ENCODE measurements at regions not wholly inside any gene's neighbourhood (a gene's known extent, or its start where the extent isn't known, plus 50 kb on each side); places are given as distances from the start of the nearest gene placed in this dataset.

DNA sequence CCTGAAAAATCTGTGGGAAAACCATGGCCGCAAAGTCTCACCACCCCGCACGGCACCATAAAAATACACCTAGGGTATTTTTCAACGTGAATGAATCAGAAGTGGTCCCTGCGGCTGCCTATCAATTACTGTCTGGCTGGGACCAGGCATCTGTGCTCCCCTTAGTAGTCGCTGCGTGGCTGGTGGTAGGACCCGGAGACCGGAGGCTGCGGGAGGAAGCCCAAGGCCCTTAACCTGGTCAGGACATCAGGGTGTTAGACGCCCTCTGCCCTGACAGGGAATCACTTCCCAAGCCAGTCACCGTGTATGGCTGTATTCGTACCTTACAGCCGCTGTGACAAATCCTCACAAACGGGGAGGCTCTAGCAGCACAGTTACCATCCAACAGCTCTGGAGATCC is 141.5 kb upstream of the PPP2R2D start:
- intact Hi-C loops (cut with micrococcal nuclease; ENCODE audit: unreplicated experiment), result no loop called here
- CTCF ChIA-PET, result no interaction called here
- H3K27me3 Mint-ChIP-seq (ENCODE audit: unreplicated experiment), result peaks cover 37% of the 10 kb centered on the region
- peaks cover 8% of the 10 kb centered on the region for H3K4me1 Mint-ChIP-seq (ENCODE audit: low read depth, unreplicated experiment)
- no peaks in the 10 kb centered on the region for H3K9me3 Mint-ChIP-seq (ENCODE audit: low read depth, unreplicated experiment)
- TF ChIP-seq, protein P1, sequence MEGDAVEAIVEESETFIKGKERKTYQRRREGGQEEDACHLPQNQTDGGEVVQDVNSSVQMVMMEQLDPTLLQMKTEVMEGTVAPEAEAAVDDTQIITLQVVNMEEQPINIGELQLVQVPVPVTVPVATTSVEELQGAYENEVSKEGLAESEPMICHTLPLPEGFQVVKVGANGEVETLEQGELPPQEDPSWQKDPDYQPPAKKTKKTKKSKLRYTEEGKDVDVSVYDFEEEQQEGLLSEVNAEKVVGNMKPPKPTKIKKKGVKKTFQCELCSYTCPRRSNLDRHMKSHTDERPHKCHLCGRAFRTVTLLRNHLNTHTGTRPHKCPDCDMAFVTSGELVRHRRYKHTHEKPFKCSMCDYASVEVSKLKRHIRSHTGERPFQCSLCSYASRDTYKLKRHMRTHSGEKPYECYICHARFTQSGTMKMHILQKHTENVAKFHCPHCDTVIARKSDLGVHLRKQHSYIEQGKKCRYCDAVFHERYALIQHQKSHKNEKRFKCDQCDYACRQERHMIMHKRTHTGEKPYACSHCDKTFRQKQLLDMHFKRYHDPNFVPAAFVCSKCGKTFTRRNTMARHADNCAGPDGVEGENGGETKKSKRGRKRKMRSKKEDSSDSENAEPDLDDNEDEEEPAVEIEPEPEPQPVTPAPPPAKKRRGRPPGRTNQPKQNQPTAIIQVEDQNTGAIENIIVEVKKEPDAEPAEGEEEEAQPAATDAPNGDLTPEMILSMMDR (IDR thresholded peaks at IDR 0.05; ENCODE audit: unreplicated experiment), result no peak
- no peak for DNase-seq
- BruUV-seq (replicated peaks), result no TSS peak
- H3K4me3 Mint-ChIP-seq (ENCODE audit: low read depth, unreplicated experiment), result no peak overlapping the region
- no peaks in the 10 kb centered on the region for H3K36me3 Mint-ChIP-seq (ENCODE audit: insufficient read depth, unreplicated experiment)
- H3K27ac Mint-ChIP-seq (ENCODE audit: unreplicated experiment), result no peak overlapping the region

DNA sequence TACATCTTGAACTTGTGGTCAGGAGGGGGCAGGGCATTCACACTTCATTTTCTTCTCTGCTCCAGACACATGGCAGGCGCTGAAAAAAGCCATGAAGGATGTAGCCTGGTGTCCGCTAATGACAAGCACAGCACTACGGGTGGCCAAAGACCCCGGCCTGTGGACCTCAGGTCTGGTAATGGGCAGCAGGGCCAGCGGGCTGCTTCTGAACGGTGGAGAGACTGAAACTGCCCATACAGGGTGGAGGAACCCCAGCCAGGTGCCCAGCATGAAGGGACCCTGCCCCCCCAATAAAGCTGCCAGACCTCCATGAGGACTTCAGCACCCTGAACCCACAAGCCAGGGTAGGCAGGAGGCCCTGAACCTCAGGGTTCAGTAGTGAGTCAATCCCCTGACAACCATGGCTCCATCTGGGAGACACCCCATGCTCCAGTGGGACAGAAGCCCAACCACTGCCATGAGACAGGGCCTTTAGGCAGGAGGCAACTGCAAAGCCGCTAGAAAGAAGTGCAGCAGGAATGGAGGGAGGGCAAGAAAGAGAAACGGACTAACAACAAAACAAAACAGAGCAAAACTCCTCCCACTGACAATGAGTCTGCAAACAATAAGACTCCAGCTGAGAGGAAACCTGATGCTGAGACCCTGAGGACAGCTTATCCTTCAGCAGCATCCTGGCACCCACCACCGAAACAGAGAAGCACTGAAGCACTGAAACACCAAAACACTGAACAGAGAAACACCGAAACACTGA is 140.2 kb upstream of the PPP2R2D start:
- Mint-ChIP-seq H3K27ac (ENCODE audit: unreplicated experiment) (no peak overlapping the region), H3K4me3 (ENCODE audit: low read depth, unreplicated experiment) (no peak overlapping the region), H3K4me1 (ENCODE audit: low read depth, unreplicated experiment) (peaks cover 2% of the 10 kb centered on the region), H3K9me3 (ENCODE audit: low read depth, unreplicated experiment) (no peaks in the 10 kb centered on the region), H3K36me3 (ENCODE audit: insufficient read depth, unreplicated experiment) (no peaks in the 10 kb centered on the region), H3K27me3 (ENCODE audit: unreplicated experiment) (peaks cover 37% of the 10 kb centered on the region)
- BruUV-seq (replicated peaks), result no TSS peak
- intact Hi-C loops (cut with micrococcal nuclease; ENCODE audit: unreplicated experiment), result no loop called here
- CTCF ChIA-PET, result interaction anchor here (0.7 kb wide), 1 partner anchor 109 kb away, joined by 5 read pairs; no protein-coding TSS in a partner anchor
- TF ChIP-seq, protein P1 (IDR thresholded peaks at IDR 0.05; ENCODE audit: unreplicated experiment), result no peak
- no peak for DNase-seq

DNA sequence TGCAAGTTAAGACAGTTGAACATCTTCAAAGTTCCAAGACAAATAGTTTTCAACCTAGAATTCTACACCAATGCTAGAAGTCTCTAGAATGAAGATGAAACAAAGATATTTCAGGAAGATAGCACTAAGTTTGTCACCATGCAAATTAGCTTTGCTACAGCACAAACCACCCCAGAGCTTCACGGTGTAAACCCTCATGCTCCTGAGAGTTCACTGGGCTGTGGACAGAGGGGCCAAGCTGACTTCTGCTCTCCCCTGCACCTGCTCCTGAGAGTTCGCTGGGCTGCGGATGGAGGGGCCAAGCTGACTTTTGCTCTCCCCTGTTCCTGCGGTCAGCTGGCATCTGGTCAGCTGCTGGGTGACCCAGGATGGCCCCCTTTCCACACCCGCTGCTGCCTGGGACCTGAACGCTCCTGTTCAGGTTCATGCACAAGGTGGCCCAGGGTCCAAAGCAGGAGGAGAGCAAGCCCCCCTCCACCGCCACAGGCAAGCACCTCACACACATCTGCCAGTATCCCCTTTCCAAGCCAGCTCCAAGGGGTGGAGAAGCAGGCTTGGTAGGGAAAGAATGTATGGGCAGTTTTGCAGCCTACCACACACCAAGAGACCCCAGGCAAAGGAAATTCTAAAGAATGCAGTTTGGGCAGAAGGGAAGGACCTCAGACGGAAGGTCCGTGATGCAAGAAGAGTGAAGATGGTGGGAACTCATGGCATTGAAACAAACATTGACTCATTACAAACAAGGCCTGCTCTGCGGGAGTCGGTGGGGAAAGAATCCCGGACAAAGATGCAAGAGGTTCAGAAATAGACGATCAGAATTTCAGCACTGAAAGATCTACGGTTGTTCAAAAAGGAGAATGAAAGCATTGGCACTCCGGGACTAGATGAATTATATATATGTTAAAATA is 137.8 kb upstream of the PPP2R2D start:
- CTCF ChIA-PET, result no interaction called here
- Mint-ChIP-seq H3K4me3 (ENCODE audit: low read depth, unreplicated experiment) (no peak overlapping the region), H3K27ac (ENCODE audit: unreplicated experiment) (no peak overlapping the region), H3K36me3 (ENCODE audit: insufficient read depth, unreplicated experiment) (no peaks in the 10 kb centered on the region), H3K9me3 (ENCODE audit: low read depth, unreplicated experiment) (no peaks in the 10 kb centered on the region), H3K27me3 (ENCODE audit: unreplicated experiment) (peaks cover 43% of the 10 kb centered on the region), H3K4me1 (ENCODE audit: low read depth, unreplicated experiment) (no peaks in the 10 kb centered on the region)
- TF ChIP-seq, protein P1 (IDR thresholded peaks at IDR 0.05; ENCODE audit: unreplicated experiment), result no peak
- intact Hi-C loops (cut with micrococcal nuclease; ENCODE audit: unreplicated experiment), result no loop called here
- no peak for DNase-seq
- no TSS peak for BruUV-seq (replicated peaks)

DNA sequence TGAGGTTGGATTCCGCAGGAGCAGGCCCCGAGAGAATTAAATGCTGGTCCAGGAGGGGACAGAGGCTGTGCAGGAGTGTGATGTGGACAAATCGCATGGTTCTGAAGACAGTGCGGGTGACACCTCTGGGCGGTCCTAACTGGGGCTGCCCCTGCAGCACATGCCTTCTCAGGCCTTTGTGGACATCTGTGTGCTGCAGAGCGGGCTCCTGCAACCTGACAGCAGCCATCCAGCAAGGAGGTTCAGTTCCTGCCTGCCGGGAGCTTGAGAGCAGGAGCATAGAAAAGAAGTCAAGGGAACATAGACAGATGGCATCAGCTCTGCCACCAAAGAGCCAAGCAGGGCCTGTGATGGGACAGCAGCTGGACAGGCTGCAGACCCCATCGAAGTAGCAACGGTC is 135.9 kb upstream of the PPP2R2D start:
- CTCF ChIA-PET, result no interaction called here
- Mint-ChIP-seq H3K27ac (ENCODE audit: unreplicated experiment) (no peak overlapping the region), H3K4me1 (ENCODE audit: low read depth, unreplicated experiment) (no peaks in the 10 kb centered on the region), H3K36me3 (ENCODE audit: insufficient read depth, unreplicated experiment) (no peaks in the 10 kb centered on the region), H3K27me3 (ENCODE audit: unreplicated experiment) (peaks cover 50% of the 10 kb centered on the region), H3K4me3 (ENCODE audit: low read depth, unreplicated experiment) (no peak overlapping the region), H3K9me3 (ENCODE audit: low read depth, unreplicated experiment) (no peaks in the 10 kb centered on the region)
- intact Hi-C loops (cut with micrococcal nuclease; ENCODE audit: unreplicated experiment), result no loop called here
- BruUV-seq (replicated peaks), result no TSS peak
- no peak for DNase-seq
- TF ChIP-seq, protein P1 (IDR thresholded peaks at IDR 0.05; ENCODE audit: unreplicated experiment), result no peak

Data from Calu3 (cell line).